ENCODE measurements at regions not wholly inside any gene's neighbourhood (a gene's known extent, or its start where the extent isn't known, plus 50 kb on each side); places are given as distances from the start of the nearest gene placed in this dataset.

GRCh38 chr4:56158483-56158882, 209.7 kb downstream of the CEP135 start:
- no peaks in the 10 kb centered on the region for H3K36me3 Mint-ChIP-seq (ENCODE audit: insufficient read depth in 1 of 3, low read depth in 3 of 3)
- no peak for DNase-seq
- no peak overlapping the region for H2BK15ac ChIP-seq (ENCODE audit: low read depth, low read length)
- H4K91ac ChIP-seq (ENCODE audit: insufficient read length, low read depth, low read length): no peak overlapping the region
- H3K14ac ChIP-seq (ENCODE audit: insufficient read depth, low read length): no peak overlapping the region
- H3K79me1 ChIP-seq (ENCODE audit: insufficient read depth, low read depth, low read length, poor library complexity, severe bottlenecking): no peaks in the 10 kb centered on the region
- no peak overlapping the region for H4K5ac ChIP-seq (ENCODE audit: insufficient read length, low read depth, low read length)
- H3T11ph ChIP-seq (ENCODE audit: low read length): no peak overlapping the region
- H3K9me3 ChIP-seq (ENCODE audit: control insufficient read depth, low read depth, low read length): no peaks in the 10 kb centered on the region
- no peaks in the 10 kb centered on the region for H3K27me3 Mint-ChIP-seq (ENCODE audit: low read depth)
- no peak overlapping the region for H3K4me2 ChIP-seq (ENCODE audit: insufficient read depth, insufficient read length, low read length)
- no peak overlapping the region for H3K23ac ChIP-seq (ENCODE audit: insufficient read length, low read depth, low read length)
- H3K27ac Mint-ChIP-seq: no peak overlapping the region; a peak in 1 of 7 replicates
- TF ChIP-seq, protein P1, sequence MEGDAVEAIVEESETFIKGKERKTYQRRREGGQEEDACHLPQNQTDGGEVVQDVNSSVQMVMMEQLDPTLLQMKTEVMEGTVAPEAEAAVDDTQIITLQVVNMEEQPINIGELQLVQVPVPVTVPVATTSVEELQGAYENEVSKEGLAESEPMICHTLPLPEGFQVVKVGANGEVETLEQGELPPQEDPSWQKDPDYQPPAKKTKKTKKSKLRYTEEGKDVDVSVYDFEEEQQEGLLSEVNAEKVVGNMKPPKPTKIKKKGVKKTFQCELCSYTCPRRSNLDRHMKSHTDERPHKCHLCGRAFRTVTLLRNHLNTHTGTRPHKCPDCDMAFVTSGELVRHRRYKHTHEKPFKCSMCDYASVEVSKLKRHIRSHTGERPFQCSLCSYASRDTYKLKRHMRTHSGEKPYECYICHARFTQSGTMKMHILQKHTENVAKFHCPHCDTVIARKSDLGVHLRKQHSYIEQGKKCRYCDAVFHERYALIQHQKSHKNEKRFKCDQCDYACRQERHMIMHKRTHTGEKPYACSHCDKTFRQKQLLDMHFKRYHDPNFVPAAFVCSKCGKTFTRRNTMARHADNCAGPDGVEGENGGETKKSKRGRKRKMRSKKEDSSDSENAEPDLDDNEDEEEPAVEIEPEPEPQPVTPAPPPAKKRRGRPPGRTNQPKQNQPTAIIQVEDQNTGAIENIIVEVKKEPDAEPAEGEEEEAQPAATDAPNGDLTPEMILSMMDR (conservative IDR thresholded peaks at IDR 0.05): no peak
- H3K4ac ChIP-seq (ENCODE audit: low read depth, low read length): no peak overlapping the region
- H3K27ac ChIP-seq (ENCODE audit: insufficient read length, low read depth, low read length): no peak overlapping the region
- no peak overlapping the region for H2BK20ac ChIP-seq (ENCODE audit: low read depth, low read length, poor library complexity, severe bottlenecking)
- H3K9me3 Mint-ChIP-seq: no peaks in the 10 kb centered on the region
- no peaks in the 10 kb centered on the region for H3K27me3 ChIP-seq (ENCODE audit: insufficient read depth, low read length)
- H3K9ac ChIP-seq (ENCODE audit: extremely low read depth, insufficient read length, low read length): no peak overlapping the region
- H3K18ac ChIP-seq (ENCODE audit: insufficient read length, low read depth, low read length): no peak overlapping the region
- H2BK5ac ChIP-seq (ENCODE audit: insufficient read length, low read length): no peak overlapping the region
- H2BK120ac ChIP-seq (ENCODE audit: low read depth, low read length, poor library complexity, severe bottlenecking): no peak overlapping the region
- no peaks in the 10 kb centered on the region for H4K20me1 ChIP-seq (ENCODE audit: control insufficient read depth, insufficient read depth, insufficient read length)
- H4K8ac ChIP-seq (replicated peaks; ENCODE audit: insufficient read length, low read depth, low read length): no peak overlapping the region
- H3K79me2 ChIP-seq (ENCODE audit: insufficient read depth, low read length): no peaks in the 10 kb centered on the region
- H3K56ac ChIP-seq (ENCODE audit: insufficient read length, low read depth, low read length): no peak overlapping the region
- H2BK12ac ChIP-seq (ENCODE audit: insufficient read length, low read depth, low read length): no peak overlapping the region
- no peak overlapping the region for H2AFZ ChIP-seq (ENCODE audit: low read length)
- no peak overlapping the region for H3K4me3 Mint-ChIP-seq
- H3K23me2 ChIP-seq (ENCODE audit: insufficient read length, low read depth, low read length, poor library complexity, severe bottlenecking): no peaks in the 10 kb centered on the region
- peaks cover 0 to 6% of the 10 kb centered on the region in 2 experiments; a peak in 3 of 4 replicates for H3K4me1 Mint-ChIP-seq
- H3K4me1 ChIP-seq (ENCODE audit: insufficient read depth, low read length): no peaks in the 10 kb centered on the region
- no CpG with 5 or more reads among the region's 5 CpGs for WGBS (ENCODE audit: extremely low coverage, insufficient read length, low lambda C conversion rate)
- H2AK5ac ChIP-seq (ENCODE audit: insufficient read length, low read length): no peak overlapping the region

All from H9 (cell line).